C4-2B (cell line): ENCODE measurements at regions not wholly inside any gene's neighbourhood (a gene's known extent, or its start where the extent isn't known, plus 50 kb on each side); places are given as distances from the start of the nearest gene placed in this dataset.
"Not testable (repeated sequence)": the region's sequence is repeated elsewhere in the genome, so short reads cannot be mapped to it uniquely, and the experiment has no call there.

Experiments used
- H3K27ac ChIP-seq: fragments of 450-650 bp; 2 replicates; pipeline ENCODE4 v1.5.1; 2017
- CTCF ChIP-seq: fragments of 450-650 bp; conservative IDR thresholded peaks from 2 replicates; pipeline ENCODE4 v1.5.1; 2017; ENCODE audit warnings: mild to moderate bottlenecking
- ZFX ChIP-seq: fragments of 450-650 bp; IDR thresholded peaks from 2 replicates; pipeline ENCODE4 v1.6.1; 2017

GRCh38 chrX:90848595-90848994 lies 586.0 kb upstream of the PABPC5 start:
- not testable (repeated sequence) for H3K27ac ChIP-seq

GRCh38 chrX:90883479-90883878 lies 551.2 kb upstream of the PABPC5 start:
- TF ChIP-seq ZFX (no peak), CTCF (no peak)
- H3K27ac ChIP-seq: no peak overlapping the region

- H3K27ac ChIP-seq: not testable (repeated sequence)
These were observed 519.8 kb upstream of the PABPC5 start for GRCh38 chrX:90914816-90915215.

- not testable (repeated sequence) for H3K27ac ChIP-seq
These were observed 487.8 kb upstream of the PABPC5 start for GRCh38 chrX:90946870-90947269.

GRCh38 chrX:90995191-90995590 lies 439.4 kb upstream of the PABPC5 start:
- H3K27ac ChIP-seq: not testable (repeated sequence)

- TF ChIP-seq CTCF: peak; percentile 13; the same call in 1 of the 2 replicates
These were observed 416.5 kb upstream of the PABPC5 start for GRCh38 chrX:91018111-91018510.

GRCh38 chrX:91039777-91040176 lies 394.9 kb upstream of the PABPC5 start:
- no peak for TF ChIP-seq CTCF
- no peak for TF ChIP-seq ZFX
- no peak overlapping the region for H3K27ac ChIP-seq

More at GRCh38 chrX:91018111-91018510, 416.5 kb upstream of the PABPC5 start:
- not testable (repeated sequence) for H3K27ac ChIP-seq

- no peak for TF ChIP-seq ZFX
- no peak for TF ChIP-seq CTCF
- H3K27ac ChIP-seq: no peak overlapping the region
These were observed 368.5 kb upstream of the PABPC5 start for GRCh38 chrX:91066104-91066503.

GRCh38 chrX:91079342-91080114 lies 355.1 kb upstream of the PABPC5 start:
- H3K27ac ChIP-seq: no peak overlapping the region
- TF ChIP-seq ZFX (no peak), CTCF (no peak)

- no peak overlapping the region for H3K27ac ChIP-seq
- TF ChIP-seq CTCF (no peak), ZFX (no peak)
These were observed 353.8 kb upstream of the PABPC5 start for GRCh38 chrX:91080822-91081221.
